HCEC 1CT (cell line): ENCODE measurements at regions not wholly inside any gene's neighbourhood (a gene's known extent, or its start where the extent isn't known, plus 50 kb on each side); places are given as distances from the start of the nearest gene placed in this dataset.
"Not testable (repeated sequence)": the region's sequence is repeated elsewhere in the genome, so short reads cannot be mapped to it uniquely, and the experiment has no call there.

ENCODE experiments used
- DNase-seq: peaks from one replicate; pipeline ENCODE4 v3.0.0-alpha.2; 2017

- DNase-seq, result not testable (repeated sequence)
Measured at GRCh38 chr7:55743454-55743717, 119.2 kb downstream of the SEPTIN14 start.

DNA sequence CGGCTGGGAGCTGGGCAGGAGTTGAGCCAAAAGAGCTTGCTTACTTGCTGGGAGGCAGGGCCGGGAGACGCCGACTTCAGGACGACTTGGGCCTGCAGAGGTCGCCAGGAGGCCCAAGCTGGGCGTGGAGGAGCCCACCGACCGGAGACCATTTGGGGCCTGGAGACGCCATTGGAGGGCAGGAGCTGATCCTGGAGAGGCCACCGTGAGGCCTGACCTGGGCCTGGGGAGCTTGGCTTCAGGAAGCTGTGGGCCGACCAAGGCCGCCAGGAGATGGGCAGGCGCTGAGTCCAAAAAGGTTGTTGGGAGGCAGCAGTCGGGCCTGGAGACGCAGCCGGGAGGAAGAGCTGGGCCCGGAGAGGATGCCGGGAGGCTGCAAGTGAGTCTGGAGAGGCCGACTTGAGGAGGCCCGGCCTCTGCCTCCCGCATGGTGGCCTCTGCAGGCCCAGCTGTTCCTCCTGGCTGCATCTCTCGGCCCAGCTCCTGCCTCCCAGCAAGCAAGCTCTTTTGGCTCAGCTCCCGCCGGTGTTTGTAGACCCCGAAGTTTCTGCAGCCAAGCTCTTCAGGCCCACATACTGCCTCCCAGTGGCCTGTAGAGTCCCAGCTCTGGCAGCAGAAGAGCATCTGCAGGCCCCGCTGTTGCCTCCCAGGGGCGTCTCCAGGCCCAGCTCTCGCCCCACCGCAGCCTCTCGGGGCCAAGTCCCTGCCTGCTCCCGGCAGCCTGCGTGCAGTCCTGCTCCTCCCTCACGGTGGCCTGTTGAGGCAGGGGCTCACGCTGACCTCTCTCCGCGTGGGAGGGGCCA is 119.7 kb downstream of the SEPTIN14 start:
- not testable (repeated sequence) for DNase-seq

DNA sequence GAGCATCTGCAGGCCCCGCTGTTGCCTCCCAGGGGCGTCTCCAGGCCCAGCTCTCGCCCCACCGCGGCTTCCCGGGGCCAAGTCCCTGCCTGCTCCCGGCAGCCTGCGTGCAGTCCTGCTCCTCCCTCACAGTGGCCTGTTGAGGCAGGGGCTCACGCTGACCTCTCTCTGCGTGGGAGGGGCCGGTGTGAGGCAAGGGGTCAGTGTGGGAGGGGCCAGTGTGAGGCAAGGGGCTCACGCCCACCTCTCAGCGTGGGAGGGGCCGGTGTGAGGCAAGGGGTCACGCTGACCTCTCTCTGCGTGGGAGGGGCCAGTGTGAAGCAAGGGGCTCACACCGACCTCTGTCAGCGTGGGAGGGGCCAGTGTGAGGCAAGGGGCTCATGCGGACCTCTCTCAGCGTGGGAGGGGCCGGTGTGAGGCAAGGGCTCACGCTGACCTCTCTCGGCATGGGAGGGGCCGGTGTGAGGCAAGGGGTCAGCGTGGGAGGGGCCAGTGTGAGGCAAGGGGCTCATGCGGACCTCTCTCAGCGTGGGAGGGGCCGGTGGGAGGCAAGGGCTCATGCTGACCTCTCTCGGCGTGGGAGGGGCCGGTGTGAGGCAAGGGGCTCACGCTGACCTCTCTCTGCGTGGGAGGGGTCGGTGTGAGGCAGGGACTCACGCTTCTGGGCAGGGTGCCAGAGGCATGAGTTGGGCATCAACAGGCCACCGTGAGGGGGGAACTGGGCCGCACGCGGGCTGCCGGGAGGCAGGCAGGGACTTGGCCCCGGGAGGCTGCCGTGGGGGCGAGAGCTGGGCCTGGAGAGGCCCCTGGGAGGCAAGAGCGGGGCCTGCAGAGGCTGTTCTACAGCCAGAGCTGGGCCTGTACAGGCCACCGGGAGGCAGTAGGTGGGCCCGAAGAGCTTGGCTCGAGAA is 120.6 kb downstream of the SEPTIN14 start:
- not testable (repeated sequence) for DNase-seq

DNA sequence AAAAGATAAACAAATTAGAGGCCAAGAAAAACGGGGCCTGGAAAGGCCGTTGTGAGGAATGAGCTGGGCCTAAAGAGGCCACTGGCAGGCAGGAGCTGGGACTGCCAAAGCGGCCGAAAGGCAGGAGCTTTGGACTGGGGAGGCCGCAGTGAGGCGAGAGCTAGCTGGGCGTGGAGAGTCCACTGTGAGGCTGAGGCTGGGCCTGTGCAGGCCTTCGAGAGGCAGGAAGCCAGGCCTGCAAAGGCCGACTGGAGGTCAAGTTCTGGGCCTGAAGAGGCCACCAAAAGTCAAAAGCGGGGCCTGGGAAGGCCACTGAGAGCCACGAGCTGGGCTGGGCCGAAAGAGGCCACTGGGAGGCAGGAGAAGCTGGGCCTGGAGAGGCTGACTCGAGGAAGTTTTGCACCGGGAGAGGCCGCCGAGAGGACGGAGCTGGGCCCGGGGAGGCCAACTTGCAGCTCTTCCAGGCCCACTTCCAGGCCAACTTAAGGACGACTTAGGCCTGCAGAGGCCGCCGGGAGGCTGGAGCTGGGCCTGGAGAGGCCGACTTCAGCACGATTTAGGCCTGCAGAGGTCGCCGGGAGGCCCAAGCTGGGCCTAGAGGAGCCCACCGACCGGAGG is 121.8 kb downstream of the SEPTIN14 start:
- DNase-seq, result not testable (repeated sequence)

GRCh38 chr7:55740053-55740452 is 122.5 kb downstream of the SEPTIN14 start:
- not testable (repeated sequence) for DNase-seq

GRCh38 chr7:55736641-55737221 is 125.8 kb downstream of the SEPTIN14 start:
- not testable (repeated sequence) for DNase-seq

DNA sequence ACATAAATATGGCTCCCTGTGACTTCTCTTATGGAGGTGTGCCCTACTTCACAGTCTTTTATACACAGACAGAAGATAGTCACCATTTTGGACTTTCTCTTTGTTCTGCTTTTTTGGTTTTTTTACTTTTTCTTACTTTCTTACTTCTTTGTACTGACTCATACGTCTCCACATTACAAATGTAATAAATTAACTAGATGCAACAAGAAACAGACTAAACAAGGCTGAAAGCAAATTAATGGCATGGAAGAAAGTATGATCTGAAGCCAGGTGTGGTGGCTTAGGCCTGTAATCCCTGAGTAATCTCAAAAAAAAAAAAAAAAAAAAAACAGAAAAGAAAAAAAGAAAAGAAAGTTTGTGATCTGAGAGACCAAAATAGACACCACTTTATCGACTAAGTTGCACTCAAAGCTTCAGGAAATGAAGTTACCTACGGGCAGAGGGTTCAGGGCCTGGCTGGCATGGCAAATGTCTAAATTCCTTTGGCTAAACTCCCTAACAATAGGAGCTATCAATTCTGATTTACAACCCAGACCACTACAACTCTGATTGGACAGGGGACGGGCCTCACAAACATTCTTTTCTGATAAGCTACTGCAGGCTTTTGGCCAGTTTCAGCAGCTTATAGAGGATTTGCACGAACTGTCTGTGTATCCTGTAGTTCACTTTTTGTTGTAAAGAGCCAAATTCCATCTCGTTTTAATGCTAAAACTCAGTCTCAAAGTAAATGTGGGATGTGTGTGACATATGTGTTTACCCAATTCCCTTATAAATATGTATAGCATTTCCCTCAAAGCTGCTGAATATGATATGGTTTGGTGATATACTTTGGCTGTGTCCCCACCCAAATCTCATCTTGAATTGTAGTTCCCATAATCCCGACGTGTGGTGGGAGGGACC is 129.1 kb downstream of the SEPTIN14 start:
- no peak for DNase-seq

- DNase-seq, result no peak
Measured at GRCh38 chr7:55731931-55732330, 130.6 kb downstream of the SEPTIN14 start.

DNA sequence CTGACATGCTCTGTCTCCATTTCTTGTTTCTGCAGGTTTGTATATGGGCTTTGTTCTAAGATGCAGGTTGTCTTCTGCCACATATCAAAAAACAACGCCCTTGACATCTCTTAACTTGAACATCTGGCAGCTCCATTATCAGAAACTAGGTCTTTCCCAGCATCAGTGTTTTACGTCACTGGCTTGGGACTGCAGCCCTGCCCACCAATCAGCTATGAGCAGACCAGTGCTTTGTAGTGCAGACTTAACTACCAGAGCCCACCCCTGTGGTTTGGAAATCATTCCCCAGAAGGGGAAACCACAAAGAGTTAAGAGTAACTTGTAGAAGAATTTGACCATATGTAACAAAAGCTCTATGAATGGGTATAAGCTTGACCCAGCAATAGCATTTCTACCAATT is 132.4 kb downstream of the SEPTIN14 start:
- DNase-seq, result no peak

DNA sequence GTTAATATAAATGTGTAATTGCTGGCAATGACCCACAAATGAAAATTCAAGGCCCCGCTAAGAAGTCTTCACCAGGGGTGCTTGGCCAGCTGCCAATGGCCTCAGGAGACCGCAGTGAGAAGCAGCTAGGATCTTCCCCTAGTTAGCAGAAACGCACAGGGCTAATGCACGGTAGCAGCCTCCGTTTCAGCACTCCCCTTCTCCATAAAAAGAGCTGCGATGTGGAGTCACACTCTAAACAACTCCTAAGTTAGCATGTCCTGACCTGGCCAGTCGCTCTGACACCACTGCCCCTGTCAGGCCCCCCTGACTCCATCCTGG is 139.0 kb downstream of the SEPTIN14 start:
- DNase-seq, result no peak

DNA sequence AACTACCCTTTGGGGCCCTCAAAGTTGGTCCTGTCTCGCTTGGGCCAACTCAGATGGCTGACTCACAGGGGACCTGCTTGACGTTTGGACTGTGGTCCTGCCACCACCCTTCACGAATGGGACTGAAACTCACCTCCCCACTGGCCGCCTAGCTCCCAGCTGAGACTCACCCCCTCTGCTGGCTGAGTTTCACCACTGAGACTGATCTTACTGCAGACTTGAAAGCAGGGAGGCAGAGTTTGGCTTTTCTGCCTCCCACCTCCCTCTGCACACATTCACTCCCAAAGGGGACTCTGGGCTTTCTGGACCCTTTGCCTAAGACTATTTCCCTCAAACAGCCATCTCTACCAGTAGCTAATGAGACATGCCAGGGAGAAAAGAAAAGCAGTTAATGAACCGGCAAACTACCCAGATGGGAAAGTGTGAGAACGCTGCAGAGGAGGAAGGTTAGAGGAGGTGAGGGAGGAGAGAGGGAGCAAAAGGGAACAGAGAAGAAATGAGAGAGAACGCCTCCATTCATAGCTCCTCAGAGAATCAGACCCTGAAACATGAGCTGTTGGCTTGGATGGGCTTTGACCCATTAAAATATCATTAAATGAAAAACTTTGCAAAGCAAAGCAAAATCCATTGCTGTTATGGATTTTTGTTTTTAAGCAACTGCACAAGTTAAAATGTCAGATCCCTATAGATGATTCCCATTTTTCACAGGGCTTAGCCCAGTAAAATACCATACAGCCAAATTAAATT is 139.5 kb downstream of the SEPTIN14 start:
- not testable (repeated sequence) for DNase-seq

- DNase-seq, result not testable (repeated sequence)
Measured at GRCh38 chr7:55721004-55721403, 141.5 kb downstream of the SEPTIN14 start.

DNA sequence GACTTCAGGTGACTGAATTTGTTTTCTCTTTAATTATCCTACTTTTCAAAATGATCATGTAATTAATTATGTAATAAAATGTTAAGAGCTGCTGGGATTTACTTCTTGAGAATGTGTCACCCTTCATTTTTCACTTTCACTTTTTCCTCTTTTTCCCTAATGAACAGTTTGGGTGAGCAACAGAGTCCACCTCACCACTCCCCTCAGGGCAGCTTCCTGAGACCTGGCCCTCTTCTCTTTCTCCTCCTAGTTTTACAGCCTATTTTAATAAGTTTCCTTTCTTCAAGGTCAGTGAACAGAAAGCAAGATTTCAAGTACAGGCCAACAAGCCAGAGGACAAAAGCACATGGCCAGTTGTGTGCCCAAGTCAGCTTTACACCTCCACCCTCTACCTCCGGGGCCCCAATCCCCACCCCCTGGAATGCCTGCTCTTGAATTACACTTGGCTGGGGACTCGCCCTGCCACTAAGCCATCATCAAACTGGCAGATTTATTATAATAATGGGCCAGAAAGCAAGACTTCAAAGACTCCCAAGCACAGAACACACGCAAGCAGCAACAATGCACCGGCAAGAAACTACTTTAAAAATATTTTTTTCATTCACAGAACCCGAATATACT is 143.1 kb upstream of the VOPP1 start:
- DNase-seq, result not testable (repeated sequence)

GRCh38 chr7:55714370-55714769 is 142.1 kb upstream of the VOPP1 start:
- not testable (repeated sequence) for DNase-seq

DNA sequence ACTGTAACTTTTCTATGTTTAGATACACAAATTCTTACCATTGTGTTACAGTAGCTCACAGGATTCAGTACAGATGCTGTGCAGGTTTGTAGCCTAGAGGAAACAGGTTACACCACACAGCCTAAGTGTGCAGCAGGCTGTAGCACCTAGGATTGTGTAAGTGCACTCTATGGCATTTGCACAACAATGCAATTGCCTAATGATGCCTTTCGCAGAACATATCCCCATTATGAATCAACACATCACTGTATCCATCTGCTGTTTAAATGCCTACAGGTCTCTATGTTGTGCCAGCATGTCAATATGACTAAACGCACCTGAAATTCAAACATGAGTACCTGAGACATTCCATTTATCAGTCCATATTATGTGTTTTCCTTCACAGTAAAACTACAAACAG is 138.0 kb upstream of the VOPP1 start:
- not testable (repeated sequence) for DNase-seq

DNA sequence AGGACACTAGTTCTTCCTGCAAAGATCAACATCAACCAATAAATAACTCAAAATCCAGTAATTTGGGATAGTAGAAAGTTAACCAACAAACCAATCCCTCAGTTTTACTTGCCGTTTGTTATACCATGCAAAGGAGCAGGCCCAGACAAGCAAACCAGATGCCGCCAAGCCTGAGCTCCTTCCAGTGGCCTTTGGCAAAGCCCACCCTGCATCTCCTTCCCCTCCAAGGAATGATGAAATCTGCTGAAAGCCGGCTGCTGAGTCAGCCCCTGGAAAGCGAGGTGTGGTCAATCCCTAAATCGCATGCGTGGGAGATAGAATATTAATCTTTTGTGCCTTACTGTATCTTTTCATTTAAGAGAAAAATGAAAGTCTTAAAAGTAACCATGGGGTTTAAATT is 135.7 kb upstream of the VOPP1 start:
- DNase-seq, result not testable (repeated sequence)

- not testable (repeated sequence) for DNase-seq
Measured at GRCh38 chr7:55707410-55707809, 135.1 kb upstream of the VOPP1 start.

DNA sequence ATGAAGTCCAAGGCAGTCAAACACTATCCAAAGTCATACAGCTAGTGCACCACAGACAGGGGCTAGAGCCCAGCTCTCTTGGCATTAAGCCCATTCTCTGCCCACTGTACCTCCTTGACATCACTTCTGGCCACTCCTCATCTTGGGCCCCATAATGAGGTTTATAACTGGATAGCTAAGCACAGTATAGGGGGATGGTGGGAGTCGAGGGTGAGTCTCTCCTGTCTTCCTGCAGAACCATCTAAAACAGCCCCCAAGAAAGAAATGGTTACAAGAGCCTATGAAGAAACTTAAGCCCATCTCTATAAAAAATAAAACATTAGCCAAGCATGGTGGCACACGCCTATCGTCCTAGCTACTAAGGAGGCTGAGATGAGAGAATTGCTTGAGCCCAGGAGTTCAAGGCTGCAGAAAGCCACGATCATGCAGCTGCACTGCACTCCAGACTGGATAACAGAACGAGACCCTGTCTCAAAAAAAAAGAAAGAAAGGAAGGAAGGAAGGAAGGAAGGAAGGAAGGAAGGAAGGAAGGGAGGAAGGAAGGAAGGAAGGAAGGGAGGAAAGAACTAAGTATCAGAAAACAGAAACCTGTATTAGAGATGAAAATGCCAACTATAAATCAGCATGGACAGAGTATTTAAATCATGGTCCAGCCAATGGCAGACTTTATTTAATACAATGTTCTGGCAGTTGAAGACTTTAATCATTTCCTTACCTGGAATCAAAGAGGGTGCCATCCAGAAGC is 134.3 kb upstream of the VOPP1 start:
- not testable (repeated sequence) for DNase-seq

DNA sequence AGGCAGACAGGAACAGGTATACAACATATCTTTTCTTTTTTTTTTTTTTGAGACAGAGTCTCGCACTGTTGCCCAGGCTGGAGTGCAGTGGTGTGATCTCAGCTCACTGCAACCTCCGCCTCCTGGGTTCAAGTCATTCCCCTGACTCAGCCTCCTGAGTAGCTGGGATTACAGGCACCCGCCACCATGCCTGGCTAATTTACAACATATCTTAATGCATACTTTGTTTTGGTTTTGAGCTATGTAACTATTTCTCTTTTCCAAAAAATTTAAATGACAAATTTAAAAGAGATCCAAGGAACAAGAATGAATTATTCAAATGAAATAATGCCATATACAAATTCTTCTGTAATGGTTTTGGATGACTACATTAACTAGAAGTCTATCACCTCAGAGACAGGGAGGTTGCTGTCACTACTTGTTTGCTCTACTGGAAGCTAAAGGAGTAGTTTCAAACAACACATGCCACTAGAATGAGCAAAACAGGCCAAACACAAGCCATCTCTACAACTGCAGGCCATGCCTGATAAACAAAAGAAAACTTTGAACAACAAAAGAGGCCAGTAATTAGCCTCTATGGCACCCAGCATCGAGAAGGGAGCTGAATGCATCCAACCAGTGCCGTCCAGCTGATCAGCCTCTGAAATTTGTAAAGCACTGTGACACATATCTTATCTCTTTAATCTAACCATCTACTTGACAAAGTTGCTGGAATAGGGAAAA is 133.6 kb upstream of the VOPP1 start:
- DNase-seq, result not testable (repeated sequence)

DNA sequence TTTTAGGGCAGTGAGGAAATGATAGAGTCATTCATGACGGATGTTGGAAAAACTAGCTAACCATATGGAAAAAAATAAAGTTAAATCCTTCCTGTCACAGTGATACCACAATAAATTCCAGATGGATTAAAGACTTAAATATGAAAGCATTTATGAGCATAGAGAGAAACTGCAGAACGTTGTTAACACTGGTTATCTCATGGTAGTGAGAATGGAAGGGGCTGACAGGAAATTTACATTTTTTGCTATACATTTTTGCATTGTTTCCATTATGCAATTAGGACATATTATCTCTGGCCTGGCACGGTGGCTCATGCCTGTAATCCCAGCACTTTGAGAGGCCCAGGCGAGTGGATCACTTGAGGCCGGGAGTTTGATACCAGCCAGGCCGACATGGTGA is 130.5 kb upstream of the VOPP1 start:
- DNase-seq, result not testable (repeated sequence)
